GM21367 (cell line): ENCODE measurements at regions not wholly inside any gene's neighbourhood (a gene's known extent, or its start where the extent isn't known, plus 50 kb on each side); places are given as distances from the start of the nearest gene placed in this dataset.
"Not testable (repeated sequence)": the region's sequence is repeated elsewhere in the genome, so short reads cannot be mapped to it uniquely, and the experiment has no call there.

Experiments used
- ATAC-seq: cut with Tn5 transposase; IDR thresholded peaks from one replicate; pipeline ENCODE4 v1.9.1; 2021; ENCODE audit not compliant: unreplicated experiment

GRCh38 chr1:194776657-194777056 is 1590.2 kb upstream of the B3GALT2 start:
- no peak for ATAC-seq

- no peak for ATAC-seq
Measured at GRCh38 chr1:194774535-194774934, 1588.1 kb upstream of the B3GALT2 start.

GRCh38 chr1:194755241-194755994 is 1569.0 kb upstream of the B3GALT2 start:
- ATAC-seq, result no peak

- not testable (repeated sequence) for ATAC-seq
Measured at GRCh38 chr1:194738843-194739242, 1552.4 kb upstream of the B3GALT2 start.

GRCh38 chr1:194734970-194735369 is 1548.6 kb upstream of the B3GALT2 start:
- ATAC-seq, result no peak

- ATAC-seq, result no peak
Measured at GRCh38 chr1:194731025-194731424, 1544.6 kb upstream of the B3GALT2 start.

GRCh38 chr1:194730304-194730703 is 1543.9 kb upstream of the B3GALT2 start:
- ATAC-seq, result no peak

GRCh38 chr1:194723067-194723466 is 1536.7 kb upstream of the B3GALT2 start:
- no peak for ATAC-seq

GRCh38 chr1:194717941-194718340 is 1531.5 kb upstream of the B3GALT2 start:
- no peak for ATAC-seq

GRCh38 chr1:194717334-194717733 is 1530.9 kb upstream of the B3GALT2 start:
- no peak for ATAC-seq

GRCh38 chr1:194710671-194711070 is 1524.3 kb upstream of the B3GALT2 start:
- ATAC-seq, result no peak

- no peak for ATAC-seq
Measured at GRCh38 chr1:194709439-194709838, 1523.0 kb upstream of the B3GALT2 start.

GRCh38 chr1:194707074-194707473 is 1520.7 kb upstream of the B3GALT2 start:
- ATAC-seq, result no peak

- ATAC-seq, result peak; percentile 51
Measured at GRCh38 chr1:194705123-194705854, 1518.9 kb upstream of the B3GALT2 start.

GRCh38 chr1:194698908-194699318 is 1512.5 kb upstream of the B3GALT2 start:
- no peak for ATAC-seq

- no peak for ATAC-seq
Measured at GRCh38 chr1:194693244-194693643, 1506.8 kb upstream of the B3GALT2 start.

GRCh38 chr1:194684636-194685035 is 1498.2 kb upstream of the B3GALT2 start:
- ATAC-seq, result no peak

- ATAC-seq, result no peak
Measured at GRCh38 chr1:194658090-194658439, 1471.7 kb upstream of the B3GALT2 start.

GRCh38 chr1:194654956-194655355 is 1468.5 kb upstream of the B3GALT2 start:
- ATAC-seq, result no peak

- no peak for ATAC-seq
Measured at GRCh38 chr1:194653385-194653784, 1467.0 kb upstream of the B3GALT2 start.

GRCh38 chr1:194647118-194647517 is 1460.7 kb upstream of the B3GALT2 start:
- no peak for ATAC-seq

GRCh38 chr1:194644528-194644927 is 1458.1 kb upstream of the B3GALT2 start:
- ATAC-seq, result no peak
